ENCODE measurements at regions not wholly inside any gene's neighbourhood (a gene's known extent, or its start where the extent isn't known, plus 50 kb on each side); places are given as distances from the start of the nearest gene placed in this dataset.

- TF ChIP-seq ZBTB4 (CRISPR knock-in tag; IDR thresholded peaks at IDR 0.05; ENCODE audit: borderline replicate concordance) (peak; percentile 92; the same call in 1 of the 2 replicates), MXI1 (IDR thresholded peaks at IDR 0.05; ENCODE audit: borderline replicate concordance, low read depth, low read length) (0 out of 3 replicates have a peak, but pooled peaks have one; percentile 39), ZSCAN29 (CRISPR knock-in tag; conservative IDR thresholded peaks at IDR 0.05) (no peak; the same call in 1 of the 2 replicates), FOXC1 (CRISPR knock-in tag; IDR thresholded peaks at IDR 0.05; ENCODE audit: borderline replicate concordance) (no peak), ZBTB21 (CRISPR knock-in tag; IDR thresholded peaks at IDR 0.05) (no peak), LCORL (IDR thresholded peaks at IDR 0.05) (no peak), LCORL (CRISPR knock-in tag; IDR thresholded peaks at IDR 0.05) (peak; percentile 81), REPIN1 (CRISPR knock-in tag; IDR thresholded peaks at IDR 0.05; ENCODE audit: borderline replicate concordance, low read depth) (no peak; the same call in 1 of the 2 replicates), ZBTB20 (CRISPR knock-in tag; IDR thresholded peaks at IDR 0.05; ENCODE audit: borderline replicate concordance, low read depth) (no peak), RERE (CRISPR knock-in tag; IDR thresholded peaks at IDR 0.05; ENCODE audit: low read depth) (no peak), FOXO4 (CRISPR knock-in tag; conservative IDR thresholded peaks at IDR 0.05) (no peak), ETV5 (CRISPR knock-in tag; IDR thresholded peaks at IDR 0.05; ENCODE audit: borderline replicate concordance) (peak; percentile 69), HNF4A (CRISPR knock-in tag; IDR thresholded peaks at IDR 0.05) (peak; percentile 66), THAP7 (CRISPR knock-in tag; IDR thresholded peaks at IDR 0.05) (no peak), MXD4 (CRISPR knock-in tag; IDR thresholded peaks at IDR 0.05) (peak; percentile 62; the same call in 1 of the 2 replicates), NR2C2 (CRISPR knock-in tag; IDR thresholded peaks at IDR 0.05; ENCODE audit: borderline replicate concordance) (peak; percentile 44; the same call in 1 of the 2 replicates)
Observed at GRCh38 chr1:234719454-234720251, 109.7 kb upstream of the IRF2BP2 start (continued).
